RKO (cell line): ENCODE measurements at regions not wholly inside any gene's neighbourhood (a gene's known extent, or its start where the extent isn't known, plus 50 kb on each side); places are given as distances from the start of the nearest gene placed in this dataset.
"Not testable (repeated sequence)": the region's sequence is repeated elsewhere in the genome, so short reads cannot be mapped to it uniquely, and the experiment has no call there.

Experiments
- DNase-seq: peaks from one replicate; pipeline ENCODE4 v3.0.0-alpha.2; 2016; ENCODE audit warnings: low spot score

GRCh38 chr22:15835729-15836128 lies 145.9 kb downstream of the POTEH start:
- not testable (repeated sequence) for DNase-seq

GRCh38 chr22:15849772-15850171 lies 159.9 kb downstream of the POTEH start:
- DNase-seq: not testable (repeated sequence)

- DNase-seq: not testable (repeated sequence)
These were observed 164.0 kb downstream of the POTEH start for GRCh38 chr22:15853716-15854373.

GRCh38 chr22:15854421-15854820 lies 164.6 kb downstream of the POTEH start:
- not testable (repeated sequence) for DNase-seq

- DNase-seq: not testable (repeated sequence)
These were observed 165.2 kb downstream of the POTEH start for GRCh38 chr22:15854978-15855377.

- not testable (repeated sequence) for DNase-seq
These were observed 191.1 kb downstream of the POTEH start for GRCh38 chr22:15880926-15881325.

GRCh38 chr22:15904326-15904725 lies 214.5 kb downstream of the POTEH start:
- not testable (repeated sequence) for DNase-seq

GRCh38 chr22:15911704-15912103 lies 221.9 kb downstream of the POTEH start:
- DNase-seq: not testable (repeated sequence)

GRCh38 chr22:15919120-15919519 lies 229.3 kb downstream of the POTEH start:
- DNase-seq: not testable (repeated sequence)

- DNase-seq: not testable (repeated sequence)
These were observed 231.1 kb downstream of the POTEH start for GRCh38 chr22:15920941-15921340.

GRCh38 chr22:15922132-15922531 lies 232.3 kb downstream of the POTEH start:
- DNase-seq: not testable (repeated sequence)

GRCh38 chr22:15922666-15923065 lies 232.8 kb downstream of the POTEH start:
- not testable (repeated sequence) for DNase-seq

GRCh38 chr22:15924820-15925219 lies 235.0 kb downstream of the POTEH start:
- not testable (repeated sequence) for DNase-seq

GRCh38 chr22:15927172-15927571 lies 237.3 kb downstream of the POTEH start:
- DNase-seq: not testable (repeated sequence)
